Trophoblast cell (in vitro differentiated cells and primary cell): ENCODE measurements at regions not wholly inside any gene's neighbourhood (a gene's known extent, or its start where the extent isn't known, plus 50 kb on each side); places are given as distances from the start of the nearest gene placed in this dataset.

ENCODE experiments used
- DNase-seq, 2 donors: peaks; one replicate each; pipeline ENCODE4 v3.0.0-alpha.2; 2016
- H2AFZ ChIP-seq: 2 replicates; pipeline ENCODE4 v1.6.1; 2013; ENCODE audit warnings: low read length, moderate library complexity, mild to moderate bottlenecking; ENCODE audit not compliant: insufficient read depth, poor library complexity
- H2AK5ac ChIP-seq: 2 replicates; pipeline ENCODE4 v1.6.1; 2013; ENCODE audit warnings: mild to moderate bottlenecking, low read length
- H2BK120ac ChIP-seq: 2 replicates; pipeline ENCODE4 v1.6.1; 2013; ENCODE audit warnings: low read length, mild to moderate bottlenecking, moderate library complexity; ENCODE audit not compliant: insufficient read depth, poor library complexity
- H2BK12ac ChIP-seq: 2 replicates; pipeline ENCODE4 v1.6.1; 2013; ENCODE audit warnings: mild to moderate bottlenecking, low read length, moderate library complexity
- H2BK5ac ChIP-seq: 2 replicates; pipeline ENCODE4 v1.6.1; 2013; ENCODE audit warnings: low read length, low read depth, moderate library complexity, mild to moderate bottlenecking; ENCODE audit not compliant: poor library complexity
- H3K14ac ChIP-seq: 2 replicates; pipeline ENCODE4 v1.6.1; 2013; ENCODE audit warnings: mild to moderate bottlenecking, low read length
- H3K18ac ChIP-seq: 2 replicates; pipeline ENCODE4 v1.6.1; 2013; ENCODE audit warnings: mild to moderate bottlenecking, low read length
- H3K23ac ChIP-seq: 2 replicates; pipeline ENCODE4 v1.6.1; 2013; ENCODE audit warnings: low read length
- H3K27ac ChIP-seq: 2 replicates; pipeline ENCODE4 v1.5.1; 2013; ENCODE audit warnings: low read depth, mild to moderate bottlenecking, inconsistent platforms, low read length, moderate library complexity
- H3K27me3 ChIP-seq: 2 replicates; pipeline ENCODE4 v1.6.1; 2013; ENCODE audit warnings: inconsistent platforms, mild to moderate bottlenecking, low read length, moderate library complexity; ENCODE audit not compliant: insufficient read depth
- H3K36me3 ChIP-seq, 2 experiments: 1 replicate in 1 of 2; 2 replicates in 1 of 2; pipeline ENCODE4 v1.6.1; 2013; ENCODE audit warnings: low read length in 2 of 2, mild to moderate bottlenecking in 2 of 2, moderate library complexity in 1 of 2; ENCODE audit not compliant: insufficient read depth in 2 of 2, control insufficient read depth in 1 of 2
- H3K4ac ChIP-seq: 2 replicates; pipeline ENCODE4 v1.6.1; 2013; ENCODE audit warnings: low read depth, mild to moderate bottlenecking, low read length, moderate library complexity
- H3K4me1 ChIP-seq, 2 experiments: 1 replicate in 1 of 2; 2 replicates in 1 of 2; pipeline ENCODE4 v1.6.1; 2013; ENCODE audit warnings: low read length in 2 of 2, mild to moderate bottlenecking in 2 of 2, moderate library complexity in 1 of 2; ENCODE audit not compliant: insufficient read depth in 2 of 2, control insufficient read depth in 1 of 2
- H3K4me2 ChIP-seq: 2 replicates; pipeline ENCODE4 v1.6.1; 2013; ENCODE audit warnings: inconsistent platforms, mild to moderate bottlenecking, low read length, moderate library complexity
- H3K4me3 ChIP-seq: 2 replicates; pipeline ENCODE4 v1.5.1; 2013; ENCODE audit warnings: mild to moderate bottlenecking, low read depth, low read length, inconsistent platforms
- H3K79me1 ChIP-seq: one replicate; pipeline ENCODE4 v1.6.1; 2013; ENCODE audit warnings: low read length
- H3K79me2 ChIP-seq: 2 replicates; pipeline ENCODE4 v1.6.1; 2013; ENCODE audit warnings: low read length, mild to moderate bottlenecking; ENCODE audit not compliant: control insufficient read depth, insufficient read depth, poor library complexity
- H3K9ac ChIP-seq: 2 replicates; pipeline ENCODE4 v1.6.1; 2013; ENCODE audit warnings: mild to moderate bottlenecking, low read length
- H3K9me3 ChIP-seq: 2 replicates; pipeline ENCODE4 v1.6.1; 2013; ENCODE audit warnings: low read depth, mild to moderate bottlenecking, control low read depth, inconsistent platforms, low read length; ENCODE audit not compliant: insufficient read depth
- H4K12ac ChIP-seq: 2 replicates; pipeline ENCODE4 v1.6.1; 2013; ENCODE audit warnings: low read depth, mild to moderate bottlenecking, low read length, moderate library complexity
- H4K8ac ChIP-seq: 2 replicates; pipeline ENCODE4 v1.6.1; 2013; ENCODE audit warnings: low read depth, mild to moderate bottlenecking, low read length, moderate library complexity
- H4K91ac ChIP-seq: one replicate; pipeline ENCODE4 v1.6.1; 2013; ENCODE audit warnings: low read depth, mild to moderate bottlenecking, low read length, moderate library complexity
- WGBS: extraction: QIAGEN DNeasy Blood & Tissue Kit; methylation state at CpG from one replicate; pipeline ENCODE4 v1.1.7; 2013; ENCODE audit warnings: missing lambda C conversion rate; ENCODE audit not compliant: insufficient read length, insufficient coverage; ENCODE audit errors: extremely low coverage; 5-methylcytosine and 5-hydroxymethylcytosine counted together

GRCh38 chr11:111440416-111441205 lies 61.5 kb upstream of the POU2AF1 start:
- DNase-seq = peak; percentile 77 to 79
- Histone ChIP-seq H3K9ac (no peak overlapping the region), H4K12ac (no peak overlapping the region), H3K9me3 (no peaks in the 10 kb centered on the region), H2AK5ac (no peak overlapping the region), H3K79me1 (no peaks in the 10 kb centered on the region), H2AFZ (no peak overlapping the region), H4K91ac (no peak overlapping the region), H3K18ac (no peak overlapping the region), H3K36me3 (no peaks in the 10 kb centered on the region), H3K23ac (no peak overlapping the region), H4K8ac (no peak overlapping the region), H3K79me2 (no peaks in the 10 kb centered on the region), H3K4ac (no peak overlapping the region), H3K27ac (no peak overlapping the region), H2BK5ac (no peak overlapping the region), H3K4me1 (peaks cover 3 to 9% of the 10 kb centered on the region in 2 experiments), H3K4me3 (no peak overlapping the region), H2BK12ac (no peak overlapping the region), H3K27me3 (no peaks in the 10 kb centered on the region), H3K14ac (no peak overlapping the region), H3K4me2 (no peak overlapping the region), H2BK120ac (no peak overlapping the region)
- no CpG with 5 or more reads among the region's 5 CpGs for WGBS

- Histone ChIP-seq H3K18ac (no peak overlapping the region), H3K9me3 (no peaks in the 10 kb centered on the region), H2AFZ (no peak overlapping the region), H3K9ac (no peak overlapping the region), H3K27me3 (no peaks in the 10 kb centered on the region), H2BK120ac (no peak overlapping the region), H2BK5ac (no peak overlapping the region), H4K12ac (no peak overlapping the region), H3K4me3 (no peak overlapping the region), H3K79me2 (no peaks in the 10 kb centered on the region), H3K36me3 (no peaks in the 10 kb centered on the region), H3K4ac (no peak overlapping the region), H3K4me2 (no peak overlapping the region), H2AK5ac (no peak overlapping the region), H3K23ac (no peak overlapping the region), H4K8ac (no peak overlapping the region), H3K27ac (no peak overlapping the region), H3K4me1 (peaks cover 3 to 9% of the 10 kb centered on the region in 2 experiments), H4K91ac (no peak overlapping the region), H3K14ac (no peak overlapping the region), H3K79me1 (no peaks in the 10 kb centered on the region), H2BK12ac (no peak overlapping the region)
- WGBS = no CpG with 5 or more reads among the region's 1 CpG
- no peak for DNase-seq
Observed at GRCh38 chr11:111439901-111440300, 60.8 kb upstream of the POU2AF1 start.

GRCh38 chr11:111438846-111439520 lies 59.9 kb upstream of the POU2AF1 start:
- no CpG with 5 or more reads among the region's 11 CpGs for WGBS
- no peak overlapping the region for H3K23ac ChIP-seq

GRCh38 chr11:111438168-111438567 lies 59.1 kb upstream of the POU2AF1 start:
- no peak overlapping the region for H4K12ac ChIP-seq
- H3K9ac ChIP-seq = peak overlapping the region; percentile 22
- no peak overlapping the region for H2BK12ac ChIP-seq
- H3K79me1 ChIP-seq = no peaks in the 10 kb centered on the region
- H3K23ac ChIP-seq = no peak overlapping the region
- no peaks in the 10 kb centered on the region for H3K36me3 ChIP-seq
- no peak overlapping the region for H3K4ac ChIP-seq
- H3K4me3 ChIP-seq = no peak overlapping the region
- no peak overlapping the region for H2AK5ac ChIP-seq
- no peak overlapping the region for H3K27ac ChIP-seq
- H3K4me1 ChIP-seq = peaks cover 3 to 9% of the 10 kb centered on the region in 2 experiments
- no peak overlapping the region for H4K91ac ChIP-seq
- no peaks in the 10 kb centered on the region for H3K27me3 ChIP-seq
- H2BK120ac ChIP-seq = no peak overlapping the region
- no peaks in the 10 kb centered on the region for H3K79me2 ChIP-seq
- no peak overlapping the region for H2BK5ac ChIP-seq
- DNase-seq = no peak
- H3K4me2 ChIP-seq = no peak overlapping the region
- H2AFZ ChIP-seq = no peak overlapping the region
- WGBS = no CpG with 5 or more reads among the region's 3 CpGs
- no peaks in the 10 kb centered on the region for H3K9me3 ChIP-seq
- no peak overlapping the region for H3K14ac ChIP-seq
- no peak overlapping the region for H3K18ac ChIP-seq
- H4K8ac ChIP-seq = no peak overlapping the region

More at GRCh38 chr11:111438846-111439520, 59.9 kb upstream of the POU2AF1 start:
- Histone ChIP-seq H2AK5ac (no peak overlapping the region), H4K12ac (no peak overlapping the region), H3K4me3 (no peak overlapping the region), H3K18ac (no peak overlapping the region), H3K9ac (no peak overlapping the region), H2BK12ac (no peak overlapping the region), H3K79me1 (no peaks in the 10 kb centered on the region), H2BK5ac (no peak overlapping the region), H3K4ac (no peak overlapping the region), H3K36me3 (no peaks in the 10 kb centered on the region), H3K27ac (no peak overlapping the region), H3K4me1 (peaks cover 3 to 9% of the 10 kb centered on the region in 2 experiments), H2AFZ (no peak overlapping the region), H3K9me3 (no peaks in the 10 kb centered on the region), H3K79me2 (no peaks in the 10 kb centered on the region), H3K4me2 (no peak overlapping the region), H4K8ac (no peak overlapping the region), H4K91ac (no peak overlapping the region), H2BK120ac (no peak overlapping the region), H3K27me3 (no peaks in the 10 kb centered on the region), H3K14ac (no peak overlapping the region)
- no peak for DNase-seq
